Spleen (tissue), 11 donors: ENCODE measurements at regions not wholly inside any gene's neighbourhood (a gene's known extent, or its start where the extent isn't known, plus 50 kb on each side); places are given as distances from the start of the nearest gene placed in this dataset.

Experiments used
- DNase-seq: peaks from one replicate; pipeline ENCODE4 v3.0.0-alpha.2; 2020
- H3K27ac ChIP-seq, 8 donors: fragments of 200-600 bp; sonication (generic) in 7 of 8; 1 replicate in 4 of 8; 2 replicates in 4 of 8; pipeline versions ENCODE4 v1.5.0 to v1.8.0; 2016 to 2021; ENCODE audit warnings: inconsistent platforms in 4 of 8, mild to moderate bottlenecking in 4 of 8, moderate library complexity in 1 of 8
- H3K27me3 ChIP-seq, 7 donors: fragments of 200-600 bp; sonication (generic) in 6 of 7; replicated peaks in 1 of 7; 1 replicate in 4 of 7; 2 replicates in 3 of 7; pipeline versions ENCODE4 v1.5.0 to v1.8.0; 2016 to 2021; ENCODE audit warnings: inconsistent platforms in 3 of 7, mild to moderate bottlenecking in 1 of 7
- H3K36me3 ChIP-seq, 6 donors: fragments of 200-600 bp; sonication (generic) in 5 of 6; 1 replicate in 4 of 6; 2 replicates in 2 of 6; pipeline versions ENCODE4 v1.5.0 to v1.8.0; 2016 to 2021; ENCODE audit warnings: inconsistent platforms in 2 of 6
- H3K4me1 ChIP-seq, 6 donors: fragments of 200-600 bp; sonication (generic) in 5 of 6; 1 replicate in 3 of 6; 2 replicates in 3 of 6; pipeline versions ENCODE4 v1.5.0 to v1.8.0; 2016 to 2021; ENCODE audit warnings: inconsistent platforms in 3 of 6
- H3K4me3 ChIP-seq, 8 donors: fragments of 200-600 bp; sonication (generic) in 7 of 8; 1 replicate in 4 of 8; 2 replicates in 4 of 8; pipeline versions ENCODE4 v1.5.0 to v1.8.0; 2016 to 2021; ENCODE audit warnings: inconsistent platforms in 4 of 8, mild to moderate bottlenecking in 4 of 8, moderate library complexity in 2 of 8
- H3K9me3 ChIP-seq, 8 donors: fragments of 200-600 bp; sonication (generic) in 7 of 8; 1 replicate in 4 of 8; 2 replicates in 4 of 8; pipeline versions ENCODE4 v1.5.0 to v1.8.0; 2016 to 2021; ENCODE audit warnings: inconsistent platforms in 4 of 8
- POLR2A ChIP-seq, 3 donors: fragments of 450-650 bp; IDR thresholded peaks; one replicate each; pipeline ENCODE4 v1.5.1; 2017; ENCODE audit warnings: antibody characterized with exemption in 3 of 3, mild to moderate bottlenecking in 1 of 3
- POLR2AphosphoS5 ChIP-seq, 3 donors: sonication (generic); formaldehyde crosslinking; IDR thresholded peaks; one replicate each; pipeline ENCODE4 v1.5.1; 2017; ENCODE audit warnings: antibody characterized with exemption in 3 of 3
- WGBS, 5 donors: extraction: QIAGEN DNeasy Blood & Tissue Kit in 3 of 5; methylation state at CpG; one replicate each; pipeline versions ENCODE4 v1.1.5 to v1.1.7; 2013 to 2018; 5-methylcytosine and 5-hydroxymethylcytosine counted together
- intact Hi-C: fragments of 100-400 bp; cut with DNase I; formaldehyde crosslinking; loops from one replicate; pipeline ENCODE4 v1.15.0; 2023; ENCODE audit warnings: low total_unique reads
- TF ChIP-seq, protein P1 (sequence below), 11 experiments: fragments of 200-600 bp in 7 of 11; fragments of 450-650 bp in 4 of 11; sonication (generic) in 4 of 11; IDR thresholded peaks in 8 of 11; conservative IDR thresholded peaks in 3 of 11; 1 replicate in 7 of 11; 2 replicates in 4 of 11; pipeline versions ENCODE4 v1.4.0 to v1.8.0; 2016 to 2021; ENCODE audit warnings: antibody characterized with exemption in 11 of 11, inconsistent platforms in 4 of 11, mild to moderate bottlenecking in 1 of 11
- donor health status: healthy with polysubstance abuse.
- donor health status: DM: no; HTN: no; CAD: no; lungs with moderate emphysema.
- donor health status: DM: no; HTN: no; CAD: no.
- donor health status: Bipolar disorder and iron deficiency.
- donor health status: healthy.
- donor health status: DM: no; HTN: no; CAD: no.
- donor health status: DM: yes; HTN: yes; CAD: no.

DNA sequence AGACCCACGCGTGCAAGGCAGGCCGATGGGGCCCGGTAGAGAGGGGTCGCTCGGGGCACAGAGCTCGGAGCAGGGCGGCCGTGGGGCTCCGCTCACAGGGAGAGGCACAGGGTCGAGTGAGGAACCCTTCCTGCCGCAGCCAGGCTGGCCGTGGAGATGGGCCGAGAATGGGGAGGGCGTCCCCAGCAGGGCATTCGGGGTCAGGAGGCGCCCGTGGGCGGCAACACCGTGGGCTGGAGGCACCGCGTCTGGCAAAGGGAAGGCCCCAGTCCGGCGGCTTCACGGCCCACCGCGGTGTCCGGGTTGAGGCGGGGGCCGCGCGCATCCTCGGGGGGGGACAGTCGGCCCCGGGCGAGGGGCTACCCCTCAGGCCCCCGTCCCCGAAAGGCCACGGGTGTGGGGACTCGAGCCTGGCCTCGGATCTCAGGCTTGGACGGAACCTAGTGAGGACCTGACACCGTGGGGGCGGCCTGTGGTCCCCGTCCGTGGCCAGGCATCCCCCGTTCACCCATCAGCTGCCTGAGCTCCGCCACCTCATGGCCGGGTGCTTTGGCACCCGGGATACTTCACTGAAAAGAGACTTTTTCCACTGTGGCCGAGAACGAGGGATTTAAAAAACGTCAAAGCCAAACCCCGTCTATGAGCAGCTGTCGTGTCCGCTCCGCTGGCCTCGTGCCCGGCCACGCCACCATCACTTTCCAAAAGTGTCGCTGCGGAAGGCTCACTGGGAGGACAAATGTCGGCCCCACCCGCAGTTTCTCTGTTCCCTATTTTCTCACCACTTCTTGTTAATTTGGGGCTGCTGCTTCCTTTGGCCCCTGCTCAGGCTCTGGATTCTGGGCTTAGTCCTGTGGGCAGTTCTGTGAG lies 73.6 kb downstream of the METRNL start:
- Histone ChIP-seq H3K27ac (peak overlapping the region in 3 of 8 donors; percentile 41 to 69 (median 62)), H3K27me3 (peaks cover 0 to 3% (median 0%) of the 10 kb centered on the region in 7 donors), H3K4me3 (no peak overlapping the region), H3K4me1 (peaks cover 0 to 44% (median 19%) of the 10 kb centered on the region in 6 donors), H3K36me3 (no peaks in the 10 kb centered on the region), H3K9me3 (no peaks in the 10 kb centered on the region)
- 77 to 85% (median 82%) methylated on average over 27 to 64 of the region's 64 CpGs for WGBS, 5 donors
- peak; percentile 76 for DNase-seq
- TF ChIP-seq POLR2AphosphoS5 (IDR thresholded peaks at IDR 0.05) (peak; percentile 49 to 68 (median 54)), POLR2A (IDR thresholded peaks at IDR 0.05) (no peak)
- TF ChIP-seq, protein P1, sequence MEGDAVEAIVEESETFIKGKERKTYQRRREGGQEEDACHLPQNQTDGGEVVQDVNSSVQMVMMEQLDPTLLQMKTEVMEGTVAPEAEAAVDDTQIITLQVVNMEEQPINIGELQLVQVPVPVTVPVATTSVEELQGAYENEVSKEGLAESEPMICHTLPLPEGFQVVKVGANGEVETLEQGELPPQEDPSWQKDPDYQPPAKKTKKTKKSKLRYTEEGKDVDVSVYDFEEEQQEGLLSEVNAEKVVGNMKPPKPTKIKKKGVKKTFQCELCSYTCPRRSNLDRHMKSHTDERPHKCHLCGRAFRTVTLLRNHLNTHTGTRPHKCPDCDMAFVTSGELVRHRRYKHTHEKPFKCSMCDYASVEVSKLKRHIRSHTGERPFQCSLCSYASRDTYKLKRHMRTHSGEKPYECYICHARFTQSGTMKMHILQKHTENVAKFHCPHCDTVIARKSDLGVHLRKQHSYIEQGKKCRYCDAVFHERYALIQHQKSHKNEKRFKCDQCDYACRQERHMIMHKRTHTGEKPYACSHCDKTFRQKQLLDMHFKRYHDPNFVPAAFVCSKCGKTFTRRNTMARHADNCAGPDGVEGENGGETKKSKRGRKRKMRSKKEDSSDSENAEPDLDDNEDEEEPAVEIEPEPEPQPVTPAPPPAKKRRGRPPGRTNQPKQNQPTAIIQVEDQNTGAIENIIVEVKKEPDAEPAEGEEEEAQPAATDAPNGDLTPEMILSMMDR (IDR thresholded peaks at IDR 0.05 in 8 of 11, conservative IDR thresholded peaks at IDR 0.05 in 3 of 11): no peak
- intact Hi-C loops: no loop called here

DNA sequence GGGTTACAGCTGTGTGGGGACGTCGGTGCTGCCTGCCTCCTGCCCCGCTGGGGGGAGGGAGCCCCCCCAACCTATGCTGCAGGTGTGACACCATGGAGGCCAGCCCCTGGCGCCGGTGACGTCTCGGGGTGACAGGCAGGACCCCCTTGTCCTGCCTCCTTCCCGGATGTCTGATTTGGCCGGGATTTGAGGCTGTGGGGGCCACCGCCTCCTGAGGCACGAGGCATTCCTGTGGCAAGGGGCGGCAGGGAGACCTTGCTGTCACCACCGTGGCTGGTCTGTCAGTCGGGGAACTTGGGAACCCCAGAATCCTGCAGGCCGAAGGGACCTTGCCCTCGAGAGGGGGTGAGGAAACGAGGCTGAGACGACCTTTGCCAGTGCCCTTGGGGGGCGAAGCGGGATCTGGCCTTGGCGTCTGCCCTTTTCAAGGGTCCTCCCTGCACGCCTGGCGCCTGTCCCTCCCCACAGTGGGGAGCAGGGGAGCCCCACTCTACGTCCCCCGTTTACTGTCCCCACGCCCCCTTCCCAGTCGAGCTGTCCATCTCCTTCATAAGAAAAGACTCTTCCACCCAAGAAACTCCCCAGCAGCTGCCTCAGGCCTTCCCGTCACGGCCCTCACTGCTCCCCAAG lies 74.4 kb downstream of the METRNL start:
- Histone ChIP-seq H3K36me3 (no peaks in the 10 kb centered on the region), H3K27ac (peak overlapping the region in 3 of 8 donors; percentile 41 to 69 (median 62)), H3K9me3 (no peaks in the 10 kb centered on the region), H3K4me3 (no peak overlapping the region), H3K4me1 (peaks cover 0 to 44% (median 19%) of the 10 kb centered on the region in 6 donors), H3K27me3 (peaks cover 0 to under 1% (median 0%) of the 10 kb centered on the region in 7 donors)
- peak; percentile 71 for DNase-seq
- TF ChIP-seq POLR2A (IDR thresholded peaks at IDR 0.05): no peak
- TF ChIP-seq, protein P1 (IDR thresholded peaks at IDR 0.05 in 8 of 11, conservative IDR thresholded peaks at IDR 0.05 in 3 of 11): no peak
- intact Hi-C loops: no loop called here
- WGBS, 5 donors: 77 to 91% (median 88%) methylated on average over 24 to 29 of the region's 29 CpGs

DNA sequence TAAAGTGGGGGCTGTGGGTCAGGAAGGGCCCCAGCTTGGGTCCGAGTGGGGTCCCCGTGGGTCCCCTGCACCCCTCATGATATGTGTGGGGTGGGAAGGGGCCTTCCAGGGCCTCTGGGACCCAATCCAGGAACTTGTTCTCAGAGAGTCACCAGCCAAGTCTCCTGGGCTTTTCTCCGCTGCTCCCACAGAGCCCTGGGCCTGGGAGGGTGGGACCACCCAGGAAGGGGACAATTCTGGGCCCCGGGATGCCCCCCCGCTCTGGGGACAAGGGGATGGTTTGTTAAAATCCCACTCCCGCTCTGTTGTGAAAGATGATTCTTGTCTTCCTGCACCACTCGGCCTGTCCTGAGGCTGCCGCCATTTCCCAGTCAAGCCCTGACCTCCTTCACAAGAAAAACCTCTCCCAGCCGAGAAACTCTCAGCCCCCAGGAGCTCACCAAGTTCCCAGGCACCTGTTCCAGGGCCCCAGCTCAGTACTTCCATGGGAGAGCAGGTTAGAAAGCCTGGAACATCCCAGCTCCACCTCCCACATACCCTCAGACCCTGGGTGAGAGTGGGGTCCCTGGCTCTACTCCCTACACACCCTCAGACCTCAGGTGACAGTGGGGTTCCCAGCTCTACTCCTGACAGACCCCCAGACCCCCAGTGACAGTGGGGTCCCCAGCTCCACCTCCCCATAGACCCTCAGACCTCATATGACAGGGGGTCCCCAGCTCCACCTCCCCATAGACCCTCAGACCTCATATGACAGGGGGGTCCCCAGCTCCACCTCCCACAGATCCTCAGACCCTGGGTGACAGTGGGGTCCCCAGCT lies 75.1 kb downstream of the METRNL start:
- DNase-seq: no peak
- peaks cover 0 to 44% (median 19%) of the 10 kb centered on the region in 6 donors for H3K4me1 ChIP-seq
- 78 to 86% (median 85%) methylated on average over 9 of the region's 9 CpGs for WGBS, 5 donors
- no peaks in the 10 kb centered on the region for H3K9me3 ChIP-seq
- intact Hi-C loops: no loop called here
- no peak overlapping the region for H3K27ac ChIP-seq
- H3K27me3 ChIP-seq: no peaks in the 10 kb centered on the region
- H3K36me3 ChIP-seq: no peaks in the 10 kb centered on the region
- no peak overlapping the region for H3K4me3 ChIP-seq
- TF ChIP-seq, protein P1 (IDR thresholded peaks at IDR 0.05 in 8 of 11, conservative IDR thresholded peaks at IDR 0.05 in 3 of 11): no peak
